HG02852 (cell line): ENCODE measurements at regions not wholly inside any gene's neighbourhood (a gene's known extent, or its start where the extent isn't known, plus 50 kb on each side); places are given as distances from the start of the nearest gene placed in this dataset.
"Not testable (repeated sequence)": the region's sequence is repeated elsewhere in the genome, so short reads cannot be mapped to it uniquely, and the experiment has no call there.

Experiments
- ATAC-seq: cut with Tn5 transposase; IDR thresholded peaks from one replicate; pipeline ENCODE4 v1.9.1; 2021; ENCODE audit warnings: mild to moderate bottlenecking, moderate library complexity; ENCODE audit not compliant: unreplicated experiment

DNA sequence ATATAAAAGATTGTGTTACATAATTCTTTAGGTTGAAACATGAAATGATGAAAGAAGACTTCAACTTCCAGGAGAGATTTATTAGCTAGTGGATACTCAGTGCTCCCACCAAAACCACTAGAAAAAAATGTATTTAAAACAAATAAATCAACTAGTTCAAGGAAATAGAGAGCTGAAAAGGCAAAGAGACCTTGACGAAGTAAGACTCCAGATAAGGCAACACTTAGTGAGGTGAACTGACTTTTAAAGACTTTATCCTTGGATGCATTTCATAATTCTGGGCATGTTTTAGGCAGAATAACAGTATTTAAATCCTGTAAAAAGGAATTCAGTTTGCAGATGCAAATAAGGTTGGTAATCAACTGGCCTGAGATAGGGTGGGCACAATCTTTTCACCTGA is 1150.7 kb downstream of the FSCB start:
- no peak for ATAC-seq

DNA sequence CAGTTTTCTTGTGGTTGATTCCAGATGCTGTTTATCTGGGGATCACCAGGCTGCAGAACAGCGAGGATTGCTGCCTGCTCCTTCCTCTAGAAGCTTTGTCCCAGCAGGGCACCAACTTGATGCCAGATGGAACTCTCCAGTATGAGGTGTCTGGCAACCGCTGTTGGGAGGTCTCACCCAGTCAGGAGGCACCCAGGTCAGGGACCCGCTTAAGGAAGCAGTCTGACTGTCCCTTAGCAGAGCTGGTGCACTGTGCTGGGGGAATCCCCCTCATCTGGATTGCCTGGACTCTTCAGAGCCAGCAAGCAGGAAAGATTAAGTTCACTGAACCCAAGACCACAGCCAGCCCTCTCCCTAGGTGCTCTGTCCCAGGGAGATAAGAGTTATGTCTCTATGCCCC is 1165.2 kb downstream of the FSCB start:
- no peak for ATAC-seq

DNA sequence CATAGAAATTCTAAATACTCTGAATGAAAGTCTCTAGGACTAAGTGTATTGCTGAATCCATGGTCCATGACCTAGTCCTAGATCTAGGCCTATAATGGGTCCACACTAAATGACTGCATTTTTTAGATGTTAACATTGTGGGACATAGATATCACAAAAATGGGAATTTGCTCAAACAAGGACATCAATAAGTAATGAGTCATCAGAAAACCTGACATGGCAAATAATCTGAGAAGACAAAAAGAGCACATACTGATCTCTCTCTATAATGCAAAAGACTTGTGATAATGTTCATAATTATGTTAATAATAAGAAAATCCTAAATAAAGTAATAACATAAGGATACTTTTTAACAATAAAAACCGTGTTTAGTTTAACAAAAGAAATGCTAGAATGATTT is 1168.4 kb downstream of the FSCB start:
- no peak for ATAC-seq

DNA sequence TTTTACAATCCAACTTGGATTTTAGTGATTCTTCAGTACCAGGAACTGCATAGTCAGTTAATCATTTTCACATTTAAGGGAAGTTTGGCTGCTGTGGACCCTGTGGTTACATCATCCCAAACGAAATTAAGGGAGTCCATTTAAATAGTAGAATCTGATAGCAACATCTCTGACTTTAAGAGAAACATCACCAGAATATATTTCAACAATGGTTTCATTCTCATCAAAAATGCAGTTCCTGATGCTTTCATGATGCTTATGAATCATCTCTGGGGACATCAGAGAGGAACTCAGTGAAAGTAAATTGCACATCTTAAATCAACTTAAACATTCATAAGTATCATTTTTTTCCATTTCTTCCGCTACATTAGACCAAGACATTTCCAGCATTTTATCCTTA is 1170.7 kb downstream of the FSCB start:
- ATAC-seq = no peak

DNA sequence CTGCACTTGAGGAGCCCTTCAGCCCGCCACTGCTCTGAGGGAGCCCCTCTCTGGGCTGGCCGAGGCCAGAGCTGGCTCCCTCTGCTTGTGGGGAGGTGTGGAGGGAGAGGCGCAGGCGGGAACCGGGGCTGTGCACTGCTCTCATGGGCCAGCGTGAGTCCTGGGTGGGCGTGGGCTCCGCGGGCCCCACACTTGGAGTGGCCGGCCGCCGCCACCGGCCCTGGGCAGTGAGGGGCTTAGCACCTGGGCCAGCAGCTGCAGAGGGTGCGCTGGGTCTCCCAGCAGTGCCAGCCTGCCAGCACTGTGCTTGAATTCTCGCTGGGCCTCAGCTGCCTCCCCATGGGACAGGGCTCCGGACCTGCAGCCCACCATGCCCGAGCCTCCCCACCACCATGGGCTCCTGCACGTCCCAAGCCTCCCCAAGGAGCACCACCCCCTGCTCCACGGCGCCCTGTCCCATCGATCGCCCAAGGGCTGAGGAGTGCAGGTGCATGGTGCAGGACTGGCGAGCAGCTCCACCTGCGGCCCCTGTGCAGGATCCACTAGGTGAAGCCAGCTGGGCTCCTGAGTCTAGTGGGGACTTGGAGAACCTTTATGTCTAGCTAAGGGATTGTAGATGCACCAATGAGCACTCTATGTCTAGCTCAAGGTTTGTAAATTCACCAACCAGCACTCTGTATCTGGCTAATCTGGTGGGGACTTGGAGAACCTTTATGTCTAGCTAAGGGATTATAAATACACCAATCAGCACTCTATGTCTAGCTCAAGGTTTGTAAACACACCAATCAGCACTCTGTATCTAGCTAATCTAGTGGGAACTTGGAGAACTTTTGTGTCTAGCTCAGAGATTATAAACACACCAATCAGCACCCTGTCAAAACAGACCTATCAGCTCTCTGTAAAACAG is 1180.3 kb downstream of the FSCB start:
- not testable (repeated sequence) for ATAC-seq

DNA sequence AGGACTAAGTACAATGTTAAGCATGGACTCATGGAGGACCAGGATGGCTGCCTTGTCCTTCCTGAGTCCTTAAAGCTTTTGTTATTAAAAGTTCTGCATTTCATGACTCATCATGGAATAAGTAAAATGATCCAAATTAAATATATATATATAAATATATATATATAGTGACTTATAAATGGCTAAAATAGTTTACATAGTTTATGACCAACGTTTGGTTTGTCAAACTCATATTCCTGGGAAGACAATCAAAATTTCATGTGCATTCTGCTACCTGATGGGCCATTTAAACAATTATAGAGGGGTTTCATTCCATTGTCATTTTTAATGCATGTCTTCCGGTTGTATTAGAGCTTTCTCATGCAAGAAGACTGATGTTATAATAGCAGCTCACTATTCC is 1190.7 kb downstream of the FSCB start:
- no peak for ATAC-seq

DNA sequence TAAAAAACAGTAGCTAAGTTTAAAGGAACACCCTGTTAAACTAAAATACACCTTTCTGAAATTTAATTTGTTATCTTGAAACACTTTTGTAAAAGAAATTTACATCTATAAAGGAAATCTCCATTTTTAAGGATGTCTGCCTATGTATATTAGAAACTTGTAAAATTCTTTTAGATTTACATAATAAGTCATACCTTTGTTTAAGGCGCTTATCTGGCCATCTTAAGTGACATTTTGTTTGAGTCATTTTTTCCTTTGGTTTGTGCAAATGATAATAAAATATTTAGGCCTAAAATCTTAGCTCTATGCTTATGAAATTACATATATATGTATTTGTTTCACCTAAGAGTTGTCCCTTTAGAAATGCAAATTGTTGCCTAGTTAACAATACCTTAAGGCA is 1193.4 kb downstream of the FSCB start:
- no peak for ATAC-seq

DNA sequence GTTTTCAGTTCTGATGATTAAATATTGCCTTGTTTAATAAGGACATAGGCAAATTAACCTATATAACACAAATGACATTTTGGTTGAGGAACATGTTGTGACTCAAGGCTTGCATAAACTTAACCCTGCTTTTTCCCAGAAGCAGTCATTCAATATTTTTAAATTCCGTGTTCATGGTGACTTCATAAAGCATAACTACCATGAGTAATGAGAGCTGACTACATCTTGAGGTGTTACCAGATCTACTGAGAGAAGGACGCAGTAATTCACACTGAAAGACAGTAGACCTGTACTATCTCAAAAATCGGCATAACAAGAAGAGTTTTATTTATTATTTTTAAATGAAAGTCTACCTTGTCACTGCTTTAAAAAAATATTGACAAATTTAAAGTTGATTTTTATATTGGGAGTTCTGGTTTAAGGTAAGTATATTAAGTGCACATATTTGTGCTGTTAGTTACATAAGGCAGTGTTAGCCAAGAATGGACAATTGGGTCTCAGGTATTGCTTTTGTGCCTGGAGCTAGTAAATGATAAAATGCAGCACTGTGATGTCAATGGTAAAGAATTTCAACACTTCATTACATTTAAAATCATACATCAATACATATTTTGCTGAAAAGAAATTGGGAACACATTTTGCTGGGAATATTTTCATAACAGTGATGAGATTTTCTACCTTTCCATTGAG is 1198.5 kb downstream of the FSCB start:
- no peak for ATAC-seq

DNA sequence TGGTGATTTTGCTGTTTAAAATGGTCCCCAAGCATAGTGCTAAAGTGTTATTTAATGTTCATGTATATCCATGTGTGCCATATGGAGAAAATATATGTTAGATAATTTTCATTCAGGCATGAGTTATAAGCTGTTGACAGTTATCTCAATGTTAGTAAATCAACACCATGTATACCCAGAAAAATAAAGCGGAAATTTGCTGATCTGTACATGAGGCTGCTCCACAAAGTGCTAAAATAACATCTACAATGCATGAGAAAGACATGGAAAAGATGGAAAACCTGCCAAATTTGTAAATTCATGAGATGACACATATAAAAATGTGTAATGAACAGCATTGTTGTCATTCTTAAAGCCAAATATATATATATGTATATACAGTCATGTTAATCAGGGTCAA is 1199.2 kb downstream of the FSCB start:
- no peak for ATAC-seq

DNA sequence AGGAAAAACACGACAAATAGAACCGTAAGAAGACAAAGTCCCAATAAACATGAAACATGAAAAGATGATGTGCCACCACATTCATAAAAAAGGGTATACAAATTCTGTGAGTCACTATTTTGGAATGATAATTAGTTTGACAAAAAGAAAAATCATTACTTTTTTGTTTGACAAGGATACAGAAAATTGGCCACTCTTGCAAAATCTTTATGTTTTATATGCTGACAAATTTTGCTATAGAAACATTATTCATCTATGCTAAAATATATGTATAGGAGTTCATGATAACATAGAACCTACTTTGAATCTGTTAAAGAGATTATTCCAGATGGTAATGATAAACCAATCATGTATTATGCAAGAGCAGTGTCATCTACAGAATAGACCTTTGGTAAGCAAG is 1201.0 kb downstream of the FSCB start:
- no peak for ATAC-seq

DNA sequence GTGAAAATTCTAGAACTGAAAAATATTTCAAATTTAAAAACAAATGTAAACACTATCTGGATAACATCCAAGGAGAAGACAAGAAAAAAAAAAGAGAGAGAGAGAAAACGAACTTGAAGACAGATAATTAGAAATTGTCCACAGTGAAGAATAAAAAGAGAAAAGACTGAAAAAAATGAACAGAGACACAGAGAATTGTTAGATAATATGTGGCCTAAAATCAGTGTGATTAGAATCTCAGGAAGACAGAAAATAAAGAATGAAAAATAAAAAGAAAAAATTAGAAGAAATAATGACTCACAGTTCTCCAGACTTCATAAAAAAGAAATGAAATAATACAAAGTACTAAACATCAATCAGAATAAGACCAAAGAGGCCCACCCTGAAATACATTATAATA is 1209.3 kb downstream of the FSCB start:
- no peak for ATAC-seq

DNA sequence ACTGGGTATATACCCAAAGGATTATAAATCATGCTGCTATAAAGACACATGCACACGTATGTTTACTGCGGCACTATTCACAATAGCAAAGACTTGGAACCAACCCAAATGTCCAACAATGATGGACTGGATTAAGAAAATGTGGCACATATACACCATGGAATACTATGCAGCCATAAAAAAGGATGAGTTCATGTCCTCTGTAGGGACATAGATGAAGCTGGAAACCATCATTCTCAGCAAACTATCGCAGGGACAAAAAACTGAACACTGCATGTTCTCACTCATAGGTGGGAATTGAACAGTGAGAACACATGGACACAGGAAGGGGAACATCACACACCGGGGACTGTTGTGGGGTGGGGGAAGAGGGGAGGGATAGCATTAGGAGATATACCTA is 1211.0 kb downstream of the FSCB start:
- ATAC-seq = not testable (repeated sequence)

DNA sequence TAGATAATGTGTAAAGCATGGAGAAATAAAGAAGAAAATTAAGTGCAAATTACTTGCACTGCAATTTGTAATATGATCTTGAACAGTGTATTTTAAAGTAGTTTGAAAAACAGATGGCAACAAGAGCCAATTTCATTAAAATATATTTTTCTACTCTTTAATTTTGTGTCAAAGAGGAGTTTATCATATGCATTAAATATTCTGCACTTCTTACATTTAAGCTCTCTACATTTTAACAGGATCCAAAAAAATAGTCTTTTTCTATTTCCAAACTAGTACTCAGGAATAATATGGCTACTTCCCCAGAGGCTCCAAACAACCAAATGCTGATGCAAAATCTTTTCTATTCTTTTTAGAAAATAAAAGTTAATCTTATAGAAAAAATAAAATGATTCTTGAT is 1221.5 kb downstream of the FSCB start:
- ATAC-seq = no peak

DNA sequence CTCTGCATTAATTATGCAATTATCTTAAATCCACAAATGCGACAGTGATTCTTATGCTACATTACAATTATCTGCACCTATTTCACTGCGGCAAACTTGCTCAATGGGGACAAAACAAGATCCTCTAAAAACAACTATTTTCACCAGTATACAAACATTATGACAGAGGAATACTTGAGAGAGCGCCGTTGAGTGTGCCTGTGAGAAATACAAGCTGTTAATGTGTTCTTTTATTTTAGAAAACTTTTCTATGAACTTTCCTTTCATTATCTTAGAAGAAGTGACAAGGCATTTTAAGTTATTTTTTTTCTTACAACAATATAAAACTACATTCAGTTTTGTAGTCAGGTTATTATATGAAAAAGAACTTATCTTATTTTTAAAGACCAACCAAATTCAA is 1247.0 kb downstream of the FSCB start:
- ATAC-seq = no peak

DNA sequence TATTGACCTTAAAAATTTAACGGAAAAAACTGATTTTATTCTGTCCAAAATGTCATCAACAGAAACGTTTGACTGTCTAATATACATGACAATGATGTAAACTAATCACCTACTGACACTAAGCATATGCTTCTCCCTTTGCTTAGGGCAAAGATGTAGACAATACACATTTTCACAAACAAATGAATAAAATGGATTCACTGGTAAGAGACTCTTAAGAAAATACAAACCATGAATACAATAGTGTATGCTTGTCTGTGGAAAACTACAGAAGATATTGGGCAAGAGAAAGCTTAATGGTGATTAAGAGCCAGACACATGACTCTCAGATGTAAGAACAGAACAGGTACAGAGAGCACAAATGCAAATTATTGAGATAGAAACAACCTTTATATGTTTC is 1248.7 kb downstream of the FSCB start:
- no peak for ATAC-seq

DNA sequence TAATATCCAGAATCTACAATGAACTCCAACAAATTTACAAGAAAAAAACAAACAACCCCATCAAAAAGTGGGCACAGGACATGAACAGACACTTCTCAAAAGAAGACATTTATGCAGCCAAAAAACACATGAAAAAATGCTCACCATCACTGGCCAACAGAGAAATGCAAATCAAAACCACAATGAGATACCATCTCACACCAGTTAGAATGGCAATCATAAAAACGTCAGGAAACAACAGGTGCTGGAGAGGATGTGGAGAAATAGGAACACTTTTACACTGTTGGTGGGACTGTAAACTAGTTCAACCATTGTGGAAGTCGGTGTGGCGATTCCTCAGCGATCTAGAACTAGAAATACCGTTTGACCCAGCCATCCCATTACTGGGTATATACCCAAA is 1250.1 kb downstream of the FSCB start:
- not testable (repeated sequence) for ATAC-seq

DNA sequence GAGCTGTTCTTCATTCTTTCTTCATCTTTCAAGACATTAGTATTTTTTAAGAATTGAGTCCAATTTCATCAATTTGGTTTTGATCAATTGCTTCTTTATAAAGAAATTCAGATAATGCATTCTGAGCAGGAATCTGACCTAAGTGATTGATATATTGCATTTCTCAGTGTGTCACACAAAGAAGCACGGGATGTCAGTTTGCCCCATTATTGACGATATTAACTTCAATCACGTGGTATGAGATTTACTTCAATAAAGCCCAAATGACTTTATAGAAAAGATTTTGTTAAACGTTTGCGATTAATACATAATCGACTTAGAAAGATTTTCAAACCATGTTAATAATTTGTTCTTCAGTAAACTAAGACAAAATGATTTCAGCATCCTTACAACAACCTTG is 1254.2 kb downstream of the FSCB start:
- ATAC-seq = no peak

DNA sequence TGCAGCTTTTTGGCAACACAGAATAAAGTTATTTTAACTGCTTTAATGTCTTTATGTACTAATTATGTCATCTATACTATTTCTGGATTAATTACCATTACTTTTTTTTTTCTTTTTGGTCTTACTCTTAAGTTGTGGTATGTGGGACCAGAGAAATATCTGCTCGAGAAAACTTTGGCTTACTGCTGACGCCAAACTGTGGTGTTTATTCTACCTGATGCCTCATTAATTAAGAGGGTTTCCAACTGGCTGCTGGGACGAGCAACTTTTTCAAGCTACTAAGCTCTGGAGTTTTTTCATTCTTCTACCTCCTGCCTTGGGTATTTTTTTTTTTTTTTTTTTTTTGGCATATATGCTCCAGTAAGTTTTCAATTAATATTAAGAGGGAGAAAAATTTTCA is 1257.5 kb downstream of the FSCB start:
- no peak for ATAC-seq

DNA sequence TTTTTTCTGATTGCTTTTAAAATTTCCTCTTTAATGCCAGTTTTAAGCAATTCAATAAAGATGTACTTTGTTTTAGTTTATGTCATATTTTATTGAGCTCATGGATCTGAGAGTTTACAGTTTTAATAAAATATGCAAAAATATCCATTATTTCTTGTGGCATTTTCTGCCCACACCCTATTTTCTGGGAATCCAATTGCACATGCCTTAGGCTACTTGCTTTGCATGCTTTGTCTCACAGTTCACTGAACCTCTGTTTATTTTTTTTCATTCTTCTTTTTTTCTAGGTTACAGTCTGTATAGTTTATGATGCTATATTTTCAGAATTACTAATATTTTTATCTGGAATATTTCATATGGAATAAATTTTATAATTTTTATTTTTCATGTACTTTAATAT is 1258.0 kb downstream of the FSCB start:
- no peak for ATAC-seq

DNA sequence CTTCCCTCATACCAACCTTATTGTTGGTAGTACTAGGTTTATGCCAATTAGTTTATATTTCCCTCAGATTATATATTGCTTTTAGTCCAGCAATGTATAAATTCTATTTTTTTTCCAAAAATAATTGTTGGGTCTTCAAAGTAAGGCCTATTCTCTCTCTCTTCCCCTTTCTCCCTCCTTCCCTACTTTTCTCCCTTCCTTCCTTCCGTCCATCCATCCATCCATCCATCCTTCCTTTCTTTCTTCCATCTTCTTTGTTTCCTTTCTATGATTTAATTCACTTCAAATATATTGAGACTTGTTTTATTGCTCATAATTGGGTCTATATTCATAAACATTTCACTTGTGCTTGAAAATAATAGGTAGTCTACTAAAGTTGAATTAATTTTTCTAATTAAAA is 1259.2 kb downstream of the FSCB start:
- ATAC-seq = no peak

DNA sequence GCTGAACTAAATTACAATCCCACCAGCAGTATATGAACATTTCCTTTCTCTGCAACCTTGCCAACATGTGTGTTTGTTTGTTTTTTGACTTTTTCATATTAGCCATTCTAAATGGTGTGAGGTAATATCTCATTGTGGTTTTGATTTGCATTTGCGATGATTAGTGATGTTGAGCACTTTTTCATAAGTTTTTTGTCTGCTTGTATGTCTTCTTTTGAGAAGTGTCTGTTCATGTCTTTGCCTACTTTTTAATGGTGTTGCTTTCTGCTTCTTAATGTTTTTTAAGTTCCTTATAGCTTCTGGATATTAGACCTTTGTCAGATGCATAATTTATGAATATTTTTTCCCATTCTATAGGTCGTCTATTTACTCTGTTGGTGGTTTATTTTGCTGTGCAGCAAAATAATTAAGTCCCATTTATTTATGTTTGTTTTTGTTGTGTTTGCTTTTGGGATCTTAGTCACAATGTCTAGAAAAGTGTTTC is 1262.9 kb downstream of the FSCB start:
- ATAC-seq = no peak

DNA sequence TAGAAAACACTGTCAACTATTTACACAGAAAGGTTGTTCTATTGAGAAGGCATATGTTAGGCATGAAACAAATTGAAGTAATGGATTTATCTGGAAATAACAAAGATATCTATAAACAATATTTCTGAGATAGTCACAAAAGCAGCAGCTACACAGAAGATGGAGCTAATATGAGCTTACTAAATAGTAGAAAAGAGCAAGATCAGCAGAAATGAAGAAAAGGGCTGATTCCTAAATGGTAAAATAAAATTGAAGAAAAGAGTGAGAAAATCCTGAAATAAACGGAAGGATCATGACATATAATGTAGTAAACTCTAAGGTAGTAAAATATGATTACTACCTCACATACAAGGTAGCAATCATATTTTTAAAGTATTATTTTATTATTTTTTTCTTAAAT is 1263.9 kb downstream of the FSCB start:
- no peak for ATAC-seq
